K562 (cell line): ENCODE measurements at regions not wholly inside any gene's neighbourhood (a gene's known extent, or its start where the extent isn't known, plus 50 kb on each side); places are given as distances from the start of the nearest gene placed in this dataset.

Experiments
- ATAC-seq: fragments of 200-7000 bp; cut with Tn5 transposase; 3 replicates; pipeline ENCODE4 v1.9.1; 2020; ENCODE audit warnings: moderate library complexity
- BruUV-seq: library from RNA; stranded (reverse); fragments of 400-500 nt; replicated peaks from 2 replicates; lab custom pipeline; 2021; lab: Mats Ljungman, UMichigan
- CTCF ChIA-PET: fragments of 300-600 bp; formaldehyde crosslinking; extraction: SDS; loops from one replicate; lab custom pipeline; 2021; ENCODE audit warnings: low intra/inter-chr PET ratio; lab: Yijun Ruan, JAX
- POLR2A ChIA-PET: fragments of 300-600, 350-650 bp; sonication (Branson Sonifier 250); formaldehyde crosslinking; extraction: SDS; loops from one replicate; lab custom pipeline; 2021; ENCODE audit warnings: antibody characterized with exemption, inconsistent platforms; lab: Yijun Ruan, JAX
- DNase-seq, 4 experiments: peaks; one replicate each; pipeline versions ENCODE4 v3.0.0 to v3.0.0-alpha.2; 2011 to 2018; ENCODE audit warnings: low spot score in 3 of 4, mixed read lengths in 3 of 4; ENCODE audit errors: extremely low read depth in 1 of 4
- FAIRE-seq: peaks from 2 replicates; lab custom pipeline; 2011; peaks lifted over from hg19 to GRCh38; lab: Jason Lieb, UNC
- H2AFZ ChIP-seq: 2 replicates; pipeline ENCODE4 v1.6.0; 2011; ENCODE audit warnings: low read depth, low read length, control low read depth, inconsistent platforms
- H3K27ac ChIP-seq: fragments of 200-600 bp; 3 replicates; pipeline ENCODE4 v1.8.0; 2011; ENCODE audit warnings: low read depth, mild to moderate bottlenecking, control low read depth, inconsistent platforms, low read length, moderate library complexity, mixed read lengths; ENCODE audit errors: extremely low read depth
- H3K27me3 ChIP-seq, 2 experiments: fragments of 300-600 bp in 1 of 2; 2 replicates in 1 of 2; 3 replicates in 1 of 2; pipeline versions ENCODE4 v1.6.0 to v1.8.0; 2011; ENCODE audit warnings: inconsistent platforms in 2 of 2, low read length in 2 of 2, mild to moderate bottlenecking in 1 of 2, mixed read lengths in 1 of 2, moderate library complexity in 1 of 2; ENCODE audit not compliant: control insufficient read depth in 2 of 2, insufficient read depth in 2 of 2
- H3K36me3 ChIP-seq: fragments of 300-600 bp; 3 replicates; pipeline ENCODE4 v1.8.0; 2011; ENCODE audit warnings: mild to moderate bottlenecking, low read length, inconsistent platforms; ENCODE audit not compliant: control insufficient read depth, insufficient read depth
- H3K4me1 ChIP-seq, 2 experiments: fragments of 200-600 bp in 1 of 2; replicated peaks in 1 of 2; 2 replicates in 1 of 2; 3 replicates in 1 of 2; pipeline versions ENCODE4 v1.5.1 to v1.8.0; 2011; ENCODE audit warnings: inconsistent platforms in 2 of 2, low read length in 2 of 2, mild to moderate bottlenecking in 1 of 2, mixed read lengths in 1 of 2, moderate library complexity in 1 of 2; ENCODE audit not compliant: control insufficient read depth in 2 of 2, insufficient read depth in 2 of 2
- H3K4me2 ChIP-seq: 2 replicates; pipeline ENCODE4 v1.6.1; 2011; ENCODE audit warnings: low read length, control low read depth, inconsistent platforms, mixed read lengths; ENCODE audit not compliant: insufficient read depth
- H3K4me3 ChIP-seq: fragments of 200-600 bp; sonication (generic), shearing (Covaris generic); 2 replicates; pipeline ENCODE4 v1.5.1; 2016; ENCODE audit warnings: control low read depth, inconsistent platforms
- H3K79me2 ChIP-seq: fragments of 200-600 bp; 3 replicates; pipeline ENCODE4 v1.8.0; 2011; ENCODE audit warnings: low read length, inconsistent platforms; ENCODE audit not compliant: control insufficient read depth, insufficient read depth
- H3K9ac ChIP-seq, 2 experiments: 2 replicates each; pipeline versions ENCODE4 v1.6.0 to v1.6.1; 2011; ENCODE audit warnings: low read depth in 2 of 2, low read length in 2 of 2, control low read depth in 1 of 2, inconsistent platforms in 1 of 2, mild to moderate bottlenecking in 1 of 2, mixed read lengths in 1 of 2; ENCODE audit not compliant: insufficient read depth in 1 of 2
- H3K9me1 ChIP-seq: one replicate; pipeline ENCODE4 v1.6.0; 2011; ENCODE audit warnings: inconsistent platforms, mild to moderate bottlenecking, low read length, moderate library complexity; ENCODE audit not compliant: control insufficient read depth, insufficient read depth
- H3K9me3 ChIP-seq: replicated peaks from 2 replicates; pipeline ENCODE4 v1.5.1; 2011; ENCODE audit warnings: low read depth, low read length, inconsistent platforms; ENCODE audit not compliant: control insufficient read depth, insufficient read depth
- H4K20me1 ChIP-seq: replicated peaks from 2 replicates; pipeline ENCODE4 v1.6.1; 2011; ENCODE audit warnings: low read length, inconsistent platforms, mixed read lengths; ENCODE audit not compliant: control insufficient read depth, insufficient read depth
- ETV1 ChIP-seq: fragments of 450-650 bp; conservative IDR thresholded peaks from 2 replicates; pipeline ENCODE4 v1.6.1; 2016; ENCODE audit warnings: missing genetic modification characterization, control low read depth, low read depth, missing compliant biosample characterization
- HSF4 ChIP-seq: fragments of 250-450 bp; sonication (Bioruptor Pico); IDR thresholded peaks from 2 replicates; pipeline ENCODE4 v2.1.2; 2022; ENCODE audit warnings: mild to moderate bottlenecking, moderate library complexity, borderline replicate concordance
- KDM1A ChIP-seq, 2 experiments: fragments of 450-650 bp; IDR thresholded peaks; 2 replicates each; pipeline ENCODE4 v1.6.1; 2016; ENCODE audit warnings: mild to moderate bottlenecking in 2 of 2
- MAFF ChIP-seq: IDR thresholded peaks from 2 replicates; pipeline ENCODE4 v1.6.1; 2012; ENCODE audit warnings: low read length, improper control_type of control experiment
- RBM14 ChIP-seq: fragments of 200-400 bp; formaldehyde crosslinking; IDR thresholded peaks from 2 replicates; pipeline ENCODE4 v1.6.1; 2018; ENCODE audit warnings: low read depth, mild to moderate bottlenecking, low read length, moderate library complexity, borderline replicate concordance; ENCODE audit not compliant: insufficient read depth
- STAT5A ChIP-seq: IDR thresholded peaks from 2 replicates; pipeline ENCODE4 v1.6.1; 2012; ENCODE audit warnings: low read length, inconsistent platforms, borderline replicate concordance
- ZFX ChIP-seq: sonication (generic); formaldehyde crosslinking; IDR thresholded peaks from 2 replicates; pipeline ENCODE4 v1.8.0; 2022; ENCODE audit warnings: mild to moderate bottlenecking, missing genetic modification reagents, moderate library complexity
- ZNF140 ChIP-seq: fragments of 250-450 bp; sonication (Bioruptor Pico); IDR thresholded peaks from 2 replicates; pipeline ENCODE4 v1.8.0; 2021; ENCODE audit warnings: moderate library complexity, mild to moderate bottlenecking, inconsistent platforms
- ZNF316 ChIP-seq: fragments of 450-650 bp; IDR thresholded peaks from 2 replicates; pipeline ENCODE4 v1.6.1; 2016
- ZZZ3 ChIP-seq: fragments of 450-650 bp; IDR thresholded peaks from 2 replicates; pipeline ENCODE4 v1.6.1; 2016; ENCODE audit warnings: antibody characterized with exemption, mild to moderate bottlenecking, moderate library complexity
- WGBS: fragments of 100-300 bp; shearing (Covaris generic); methylation state at CpG from one replicate; pipeline ENCODE4 v1.1.6; 2016; ENCODE audit warnings: low coverage, mixed read lengths; ENCODE audit not compliant: insufficient coverage; ENCODE audit errors: missing lambda C conversion rate; 5-methylcytosine and 5-hydroxymethylcytosine counted together
- in situ Hi-C: fragments of 300-500 bp; cut with MboI; formaldehyde crosslinking; loops from 4 replicates; pipeline ENCODE4 v1.15.0; 2018; ENCODE audit warnings: inconsistent platforms, mixed read lengths
- intact Hi-C: fragments of 100-400 bp; cut with micrococcal nuclease; formaldehyde crosslinking; loops from 2 replicates; pipeline ENCODE4 v1.14.2; 2022

- CTCF ChIA-PET = no interaction called here
- H3K9ac ChIP-seq = no peak overlapping the region
- no TSS peak for BruUV-seq
- no peak for TF ChIP-seq ETV1
- TF ChIP-seq STAT5A = no peak
- TF ChIP-seq KDM1A (IDR thresholded peaks at IDR 0.05) = no peak
- TF ChIP-seq ZFX (CRISPR knock-in tag) = no peak
- intact Hi-C loops = no loop called here
- DNase-seq (no peak), FAIRE-seq (no peak), ATAC-seq (no peak)
- WGBS = no CpG with 5 or more reads among the region's 1 CpG
- no peak overlapping the region for H2AFZ ChIP-seq
- no peaks in the 10 kb centered on the region for H3K79me2 ChIP-seq
- no peaks in the 10 kb centered on the region for H4K20me1 ChIP-seq
- no peaks in the 10 kb centered on the region for H3K4me1 ChIP-seq
- no peak overlapping the region for H3K27ac ChIP-seq
- H3K27me3 ChIP-seq = no peaks in the 10 kb centered on the region
- POLR2A ChIA-PET = no interaction called here
- no peak overlapping the region for H3K4me3 ChIP-seq
- no peaks in the 10 kb centered on the region for H3K9me3 ChIP-seq
- in situ Hi-C loops = no loop called here
- no peak overlapping the region for H3K4me2 ChIP-seq
- no peaks in the 10 kb centered on the region for H3K36me3 ChIP-seq
- H3K9me1 ChIP-seq = no peaks in the 10 kb centered on the region
Measured at GRCh38 chr9:7415836-7416235, 383.7 kb downstream of the DMAC1 start.

GRCh38 chr9:7408845-7409244, 390.7 kb downstream of the DMAC1 start:
- FAIRE-seq (no peak), ATAC-seq (no peak), DNase-seq (no peak)
- in situ Hi-C loops = no loop called here
- no peaks in the 10 kb centered on the region for H3K9me1 ChIP-seq
- no peaks in the 10 kb centered on the region for H3K9me3 ChIP-seq
- no peak overlapping the region for H2AFZ ChIP-seq
- CTCF ChIA-PET = no interaction called here
- no TSS peak for BruUV-seq
- H3K9ac ChIP-seq = no peak overlapping the region
- no peaks in the 10 kb centered on the region for H4K20me1 ChIP-seq
- H3K4me2 ChIP-seq = no peak overlapping the region
- no peaks in the 10 kb centered on the region for H3K36me3 ChIP-seq
- no peaks in the 10 kb centered on the region for H3K4me1 ChIP-seq
- POLR2A ChIA-PET = no interaction called here
- 0% methylated on average over 2 of the region's 4 CpGs for WGBS
- TF ChIP-seq HSF4 (no peak), ZZZ3 (no peak), ZNF140 (CRISPR knock-in tag) (no peak), MAFF (0 out of 2 replicates have a peak, but pooled peaks have one; percentile 13), RBM14 (no peak), ZNF316 (0 out of 2 replicates have a peak, but pooled peaks have one; percentile 23)
- H3K27me3 ChIP-seq = no peaks in the 10 kb centered on the region
- H3K79me2 ChIP-seq = no peaks in the 10 kb centered on the region
- no peak overlapping the region for H3K27ac ChIP-seq
- intact Hi-C loops = no loop called here
- no peak overlapping the region for H3K4me3 ChIP-seq
